K562 (cell line): ENCODE measurements at regions not wholly inside any gene's neighbourhood (a gene's known extent, or its start where the extent isn't known, plus 50 kb on each side); places are given as distances from the start of the nearest gene placed in this dataset.

ENCODE experiments used
- ATAC-seq: fragments of 200-7000 bp; cut with Tn5 transposase; 3 replicates; pipeline ENCODE4 v1.9.1; 2020; ENCODE audit warnings: moderate library complexity
- BruUV-seq: library from RNA; stranded (reverse); fragments of 400-500 nt; replicated peaks from 2 replicates; lab custom pipeline; 2021; lab: Mats Ljungman, UMichigan
- CTCF ChIA-PET: fragments of 300-600 bp; formaldehyde crosslinking; extraction: SDS; loops from one replicate; lab custom pipeline; 2021; ENCODE audit warnings: low intra/inter-chr PET ratio; lab: Yijun Ruan, JAX
- POLR2A ChIA-PET: fragments of 300-600, 350-650 bp; sonication (Branson Sonifier 250); formaldehyde crosslinking; extraction: SDS; loops from one replicate; lab custom pipeline; 2021; ENCODE audit warnings: antibody characterized with exemption, inconsistent platforms; lab: Yijun Ruan, JAX
- DNase-seq, 4 experiments: peaks; one replicate each; pipeline versions ENCODE4 v3.0.0 to v3.0.0-alpha.2; 2011 to 2018; ENCODE audit warnings: low spot score in 3 of 4, mixed read lengths in 3 of 4; ENCODE audit errors: extremely low read depth in 1 of 4
- FAIRE-seq: peaks from 2 replicates; lab custom pipeline; 2011; peaks lifted over from hg19 to GRCh38; lab: Jason Lieb, UNC
- H2AFZ ChIP-seq: 2 replicates; pipeline ENCODE4 v1.6.0; 2011; ENCODE audit warnings: low read depth, low read length, control low read depth, inconsistent platforms
- H3K27ac ChIP-seq: fragments of 200-600 bp; 3 replicates; pipeline ENCODE4 v1.8.0; 2011; ENCODE audit warnings: low read depth, mild to moderate bottlenecking, control low read depth, inconsistent platforms, low read length, moderate library complexity, mixed read lengths; ENCODE audit errors: extremely low read depth
- H3K27me3 ChIP-seq, 2 experiments: fragments of 300-600 bp in 1 of 2; 2 replicates in 1 of 2; 3 replicates in 1 of 2; pipeline versions ENCODE4 v1.6.0 to v1.8.0; 2011; ENCODE audit warnings: inconsistent platforms in 2 of 2, low read length in 2 of 2, mild to moderate bottlenecking in 1 of 2, mixed read lengths in 1 of 2, moderate library complexity in 1 of 2; ENCODE audit not compliant: control insufficient read depth in 2 of 2, insufficient read depth in 2 of 2
- H3K36me3 ChIP-seq: fragments of 300-600 bp; 3 replicates; pipeline ENCODE4 v1.8.0; 2011; ENCODE audit warnings: mild to moderate bottlenecking, low read length, inconsistent platforms; ENCODE audit not compliant: control insufficient read depth, insufficient read depth
- H3K4me1 ChIP-seq, 2 experiments: fragments of 200-600 bp in 1 of 2; replicated peaks in 1 of 2; 2 replicates in 1 of 2; 3 replicates in 1 of 2; pipeline versions ENCODE4 v1.5.1 to v1.8.0; 2011; ENCODE audit warnings: inconsistent platforms in 2 of 2, low read length in 2 of 2, mild to moderate bottlenecking in 1 of 2, mixed read lengths in 1 of 2, moderate library complexity in 1 of 2; ENCODE audit not compliant: control insufficient read depth in 2 of 2, insufficient read depth in 2 of 2
- H3K4me2 ChIP-seq: 2 replicates; pipeline ENCODE4 v1.6.1; 2011; ENCODE audit warnings: low read length, control low read depth, inconsistent platforms, mixed read lengths; ENCODE audit not compliant: insufficient read depth
- H3K4me3 ChIP-seq: fragments of 200-600 bp; sonication (generic), shearing (Covaris generic); 2 replicates; pipeline ENCODE4 v1.5.1; 2016; ENCODE audit warnings: control low read depth, inconsistent platforms
- H3K79me2 ChIP-seq: fragments of 200-600 bp; 3 replicates; pipeline ENCODE4 v1.8.0; 2011; ENCODE audit warnings: low read length, inconsistent platforms; ENCODE audit not compliant: control insufficient read depth, insufficient read depth
- H3K9ac ChIP-seq, 2 experiments: 2 replicates each; pipeline versions ENCODE4 v1.6.0 to v1.6.1; 2011; ENCODE audit warnings: low read depth in 2 of 2, low read length in 2 of 2, control low read depth in 1 of 2, inconsistent platforms in 1 of 2, mild to moderate bottlenecking in 1 of 2, mixed read lengths in 1 of 2; ENCODE audit not compliant: insufficient read depth in 1 of 2
- H3K9me1 ChIP-seq: one replicate; pipeline ENCODE4 v1.6.0; 2011; ENCODE audit warnings: inconsistent platforms, mild to moderate bottlenecking, low read length, moderate library complexity; ENCODE audit not compliant: control insufficient read depth, insufficient read depth
- H3K9me3 ChIP-seq: replicated peaks from 2 replicates; pipeline ENCODE4 v1.5.1; 2011; ENCODE audit warnings: low read depth, low read length, inconsistent platforms; ENCODE audit not compliant: control insufficient read depth, insufficient read depth
- H4K20me1 ChIP-seq: replicated peaks from 2 replicates; pipeline ENCODE4 v1.6.1; 2011; ENCODE audit warnings: low read length, inconsistent platforms, mixed read lengths; ENCODE audit not compliant: control insufficient read depth, insufficient read depth
- ADNP ChIP-seq: fragments of 200-800 bp; sonication (Bioruptor generic); IDR thresholded peaks from 2 replicates; pipeline ENCODE4 v1.6.1; 2016; ENCODE audit warnings: missing genetic modification characterization, missing compliant biosample characterization
- CBX3 ChIP-seq, 2 experiments: IDR thresholded peaks; 1 replicate in 1 of 2; 2 replicates in 1 of 2; pipeline ENCODE4 v1.6.1; 2012; ENCODE audit warnings: inconsistent platforms in 2 of 2, low read length in 2 of 2, borderline replicate concordance in 1 of 2, control low read depth in 1 of 2
- CREB1 ChIP-seq, 2 experiments: sonication (generic) in 1 of 2; formaldehyde crosslinking in 1 of 2; IDR thresholded peaks; 2 replicates each; pipeline versions ENCODE4 v1.6.1 to v1.8.0; 2012 to 2022; ENCODE audit warnings: inconsistent platforms in 1 of 2, mild to moderate bottlenecking in 1 of 2, missing genetic modification reagents in 1 of 2, moderate library complexity in 1 of 2
- CREB5 ChIP-seq: fragments of 250-450 bp; sonication (Bioruptor Pico); IDR thresholded peaks from 2 replicates; pipeline ENCODE4 v1.5.0; 2020; ENCODE audit warnings: mild to moderate bottlenecking
- DNMT1 ChIP-seq: fragments of 450-650 bp; IDR thresholded peaks from 2 replicates; pipeline ENCODE4 v1.6.1; 2016; ENCODE audit warnings: antibody characterized with exemption, mild to moderate bottlenecking
- HDGF ChIP-seq: fragments of 450-650 bp; IDR thresholded peaks from 2 replicates; pipeline ENCODE4 v1.6.1; 2016
- LEF1 ChIP-seq: fragments of 450-650 bp; IDR thresholded peaks from 2 replicates; pipeline ENCODE4 v1.6.1; 2016; ENCODE audit warnings: mild to moderate bottlenecking
- SP2 ChIP-seq: IDR thresholded peaks from 2 replicates; pipeline ENCODE4 v1.6.1; 2011; ENCODE audit warnings: mild to moderate bottlenecking, low read depth, low read length, moderate library complexity; ENCODE audit not compliant: poor library complexity, severe bottlenecking; ENCODE audit errors: extremely low read depth
- SREBF1 ChIP-seq: fragments of 150-350 bp; IDR thresholded peaks from 2 replicates; pipeline ENCODE4 v1.6.1; 2014; ENCODE audit warnings: antibody characterized with exemption, low read depth, low read length, borderline replicate concordance
- SRSF3 ChIP-seq: fragments of 200-400 bp; formaldehyde crosslinking; IDR thresholded peaks from 2 replicates; pipeline ENCODE4 v1.6.1; 2016; ENCODE audit warnings: mild to moderate bottlenecking, low read length, moderate library complexity; ENCODE audit not compliant: insufficient read depth
- ZNF253 ChIP-seq: fragments of 250-450 bp; sonication (Bioruptor Pico); conservative IDR thresholded peaks from 2 replicates; pipeline ENCODE4 v1.6.1; 2021; ENCODE audit warnings: mild to moderate bottlenecking
- ZNF445 ChIP-seq: fragments of 250-450 bp; sonication (Bioruptor Pico); IDR thresholded peaks from 2 replicates; pipeline ENCODE4 v1.4.0; 2020; ENCODE audit warnings: low read depth, mild to moderate bottlenecking, moderate library complexity
- WGBS: fragments of 100-300 bp; shearing (Covaris generic); methylation state at CpG from one replicate; pipeline ENCODE4 v1.1.6; 2016; ENCODE audit warnings: low coverage, mixed read lengths; ENCODE audit not compliant: insufficient coverage; ENCODE audit errors: missing lambda C conversion rate; 5-methylcytosine and 5-hydroxymethylcytosine counted together
- in situ Hi-C: fragments of 300-500 bp; cut with MboI; formaldehyde crosslinking; loops from 4 replicates; pipeline ENCODE4 v1.15.0; 2018; ENCODE audit warnings: inconsistent platforms, mixed read lengths
- intact Hi-C: fragments of 100-400 bp; cut with micrococcal nuclease; formaldehyde crosslinking; loops from 2 replicates; pipeline ENCODE4 v1.14.2; 2022
- TF ChIP-seq, protein P1 (sequence below), 2 experiments: IDR thresholded peaks; 2 replicates each; pipeline ENCODE4 v1.6.1; 2011; ENCODE audit warnings: borderline replicate concordance in 1 of 2, control low read depth in 1 of 2, low read depth in 1 of 2, low read length in 1 of 2, mild to moderate bottlenecking in 1 of 2, mixed read lengths in 1 of 2, moderate library complexity in 1 of 2; ENCODE audit not compliant: insufficient read depth in 1 of 2, insufficient read length in 1 of 2, poor library complexity in 1 of 2, severe bottlenecking in 1 of 2; ENCODE audit errors: extremely low read depth in 1 of 2

- Histone ChIP-seq H3K4me2 (no peak overlapping the region), H3K9me3 (no peaks in the 10 kb centered on the region; the same call in 1 of the 2 replicates), H2AFZ (no peak overlapping the region), H4K20me1 (no peaks in the 10 kb centered on the region), H3K9me1 (no peaks in the 10 kb centered on the region), H3K4me3 (no peak overlapping the region), H3K4me1 (no peaks in the 10 kb centered on the region), H3K9ac (no peak overlapping the region), H3K27me3 (no peaks in the 10 kb centered on the region), H3K36me3 (no peaks in the 10 kb centered on the region), H3K27ac (no peak overlapping the region), H3K79me2 (no peaks in the 10 kb centered on the region)
- WGBS, result 3% methylated on average over 2 of the region's 2 CpGs
- ATAC-seq, result no peak
- no TSS peak for BruUV-seq
- no peak for TF ChIP-seq LEF1
- no peak for TF ChIP-seq ZNF445 (CRISPR knock-in tag)
- no peak for TF ChIP-seq SRSF3
- TF ChIP-seq, protein P1, sequence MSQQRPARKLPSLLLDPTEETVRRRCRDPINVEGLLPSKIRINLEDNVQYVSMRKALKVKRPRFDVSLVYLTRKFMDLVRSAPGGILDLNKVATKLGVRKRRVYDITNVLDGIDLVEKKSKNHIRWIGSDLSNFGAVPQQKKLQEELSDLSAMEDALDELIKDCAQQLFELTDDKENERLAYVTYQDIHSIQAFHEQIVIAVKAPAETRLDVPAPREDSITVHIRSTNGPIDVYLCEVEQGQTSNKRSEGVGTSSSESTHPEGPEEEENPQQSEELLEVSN (IDR thresholded peaks at IDR 0.05; ENCODE audit: borderline replicate concordance in 1 of 2, extremely low read depth in 1 of 2, insufficient read depth in 1 of 2, insufficient read length in 1 of 2, low read depth in 1 of 2, low read length in 1 of 2, poor library complexity in 1 of 2, severe bottlenecking in 1 of 2), result no peak
- no peak for TF ChIP-seq ADNP
- no peak for TF ChIP-seq CREB1 (IDR thresholded peaks at IDR 0.05)
- no peak for TF ChIP-seq CREB1 (CRISPR knock-in tag; IDR thresholded peaks at IDR 0.05)
- no peak for TF ChIP-seq CREB5 (CRISPR knock-in tag)
- TF ChIP-seq ZNF253 (CRISPR knock-in tag), result no peak
- TF ChIP-seq SREBF1, result no peak
- TF ChIP-seq HDGF, result no peak
- no peak for TF ChIP-seq SP2
- no peak for TF ChIP-seq DNMT1
- no peak for TF ChIP-seq CBX3 (IDR thresholded peaks at IDR 0.05; ENCODE audit: borderline replicate concordance in 1 of 2, low read length in 2 of 2)
- ChIA-PET POLR2A (no interaction called here), CTCF (no interaction called here)
- intact Hi-C loops (no loop called here), in situ Hi-C loops (no loop called here)
- DNase-seq, result no peak
- no peak for FAIRE-seq
Measured at GRCh38 chr5:125639858-125640257, 783.4 kb upstream of the GRAMD2B start.
